ENCODE measurements at regions not wholly inside any gene's neighbourhood (a gene's known extent, or its start where the extent isn't known, plus 50 kb on each side); places are given as distances from the start of the nearest gene placed in this dataset.

GRCh38 chr9:88312045-88312444 lies 76.2 kb upstream of the SPIN1 start:
- H3K27me3 Mint-ChIP-seq (ENCODE audit: insufficient read depth, low read depth, poor library complexity): peaks cover 11% of the 10 kb centered on the region
- H3K27ac ChIP-seq (ENCODE audit: low read depth): peak overlapping the region; percentile 94; the same call in 1 of the 2 replicates
- H3K36me3 ChIP-seq (ENCODE audit: insufficient read depth): no peaks in the 10 kb centered on the region
- no peak overlapping the region for H3K4me3 ChIP-seq
- peaks cover 8% of the 10 kb centered on the region; the same call in 1 of the 2 replicates for H3F3A ChIP-seq (replicated peaks; ENCODE audit: low read depth)
- peaks cover 32% of the 10 kb centered on the region for H3K4me1 Mint-ChIP-seq
- TF ChIP-seq CTCF (conservative IDR thresholded peaks at IDR 0.05; ENCODE audit: low read depth in 2 of 2): no peak
- H3K4me3 Mint-ChIP-seq: no peak overlapping the region
- no peaks in the 10 kb centered on the region for H3K27me3 ChIP-seq (ENCODE audit: insufficient read depth)
- no peaks in the 10 kb centered on the region for H4K20me1 ChIP-seq (replicated peaks; ENCODE audit: insufficient read depth)
- DNase-seq (ENCODE audit: low spot score) (no peak), ATAC-seq (no peak)
- no peaks in the 10 kb centered on the region for H3K9me3 Mint-ChIP-seq
- H3K4me1 ChIP-seq (ENCODE audit: insufficient read depth): peaks cover 25% of the 10 kb centered on the region
- peak overlapping the region; percentile 47 for H3K27ac Mint-ChIP-seq
- no peaks in the 10 kb centered on the region; the same call in 1 of the 2 replicates for H3K9me2 ChIP-seq (ENCODE audit: insufficient read depth)
- H3K79me2 ChIP-seq (replicated peaks; ENCODE audit: insufficient read depth): no peaks in the 10 kb centered on the region
- H2AFZ ChIP-seq: peak overlapping the region; percentile 49; the same call in 1 of the 2 replicates
- H3K4me2 ChIP-seq: no peak overlapping the region
- H3K36me3 Mint-ChIP-seq (ENCODE audit: low read depth): no peaks in the 10 kb centered on the region

DNA sequence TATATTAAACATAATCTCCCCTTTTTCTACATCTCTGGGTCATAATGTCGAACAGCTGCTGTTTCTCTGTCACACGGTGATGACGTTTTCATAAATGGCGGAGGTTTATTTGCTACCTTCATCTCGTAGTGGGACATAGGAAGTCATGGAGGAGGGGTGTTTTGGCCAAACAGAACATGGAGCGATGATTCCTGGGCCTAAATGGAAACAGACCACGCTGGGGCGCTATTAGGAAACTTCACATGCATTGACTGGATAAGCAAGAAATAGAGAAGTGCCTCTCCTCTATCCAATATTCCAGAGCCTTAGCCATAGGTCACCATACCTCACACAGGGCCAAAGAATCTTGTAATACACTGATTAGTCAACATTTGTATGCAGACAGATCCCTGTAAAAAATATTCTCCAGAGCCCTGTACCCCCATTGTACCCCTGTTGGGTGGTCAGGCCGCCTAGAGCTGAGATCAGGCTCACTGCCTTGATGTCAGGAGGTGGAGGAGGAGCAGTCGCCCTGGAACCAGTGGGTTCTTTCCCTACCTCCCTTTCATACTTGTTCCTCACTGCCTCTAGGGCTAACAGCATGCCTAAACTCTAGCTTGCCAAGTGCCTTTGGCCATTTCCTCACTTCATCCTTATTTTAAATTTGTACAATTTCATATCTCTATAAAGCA lies 77.8 kb upstream of the SPIN1 start:
- H3K4me1 Mint-ChIP-seq: peaks cover 32% of the 10 kb centered on the region
- H3K4me1 ChIP-seq (ENCODE audit: insufficient read depth): peaks cover 25% of the 10 kb centered on the region
- H3K36me3 Mint-ChIP-seq (ENCODE audit: low read depth): no peaks in the 10 kb centered on the region
- no peaks in the 10 kb centered on the region for H4K20me1 ChIP-seq (replicated peaks; ENCODE audit: insufficient read depth)
- no peak overlapping the region for H3K27ac ChIP-seq (ENCODE audit: low read depth)
- H3K36me3 ChIP-seq (ENCODE audit: insufficient read depth): no peaks in the 10 kb centered on the region
- peak; percentile 67 for ATAC-seq
- H3K9me3 Mint-ChIP-seq: no peaks in the 10 kb centered on the region
- no peak overlapping the region for H3K4me2 ChIP-seq
- no peaks in the 10 kb centered on the region; the same call in 1 of the 2 replicates for H3K9me2 ChIP-seq (ENCODE audit: insufficient read depth)
- no peak overlapping the region for H3K4me3 ChIP-seq
- no peaks in the 10 kb centered on the region for H3K27me3 ChIP-seq (ENCODE audit: insufficient read depth)
- H3K27ac Mint-ChIP-seq: 0 out of 2 replicates have a peak overlapping the region, but pooled peaks have one; percentile 10
- H3K79me2 ChIP-seq (replicated peaks; ENCODE audit: insufficient read depth): no peaks in the 10 kb centered on the region
- peak; percentile 89 for DNase-seq (ENCODE audit: low spot score)
- peaks cover 7% of the 10 kb centered on the region for H3K27me3 Mint-ChIP-seq (ENCODE audit: insufficient read depth, low read depth, poor library complexity)
- H3F3A ChIP-seq (replicated peaks; ENCODE audit: low read depth): peaks cover 8% of the 10 kb centered on the region; the same call in 1 of the 2 replicates
- no peak overlapping the region for H2AFZ ChIP-seq
- no peak for TF ChIP-seq ZNF114 (CRISPR knock-in tag; IDR thresholded peaks at IDR 0.05)
- TF ChIP-seq, protein P1, sequence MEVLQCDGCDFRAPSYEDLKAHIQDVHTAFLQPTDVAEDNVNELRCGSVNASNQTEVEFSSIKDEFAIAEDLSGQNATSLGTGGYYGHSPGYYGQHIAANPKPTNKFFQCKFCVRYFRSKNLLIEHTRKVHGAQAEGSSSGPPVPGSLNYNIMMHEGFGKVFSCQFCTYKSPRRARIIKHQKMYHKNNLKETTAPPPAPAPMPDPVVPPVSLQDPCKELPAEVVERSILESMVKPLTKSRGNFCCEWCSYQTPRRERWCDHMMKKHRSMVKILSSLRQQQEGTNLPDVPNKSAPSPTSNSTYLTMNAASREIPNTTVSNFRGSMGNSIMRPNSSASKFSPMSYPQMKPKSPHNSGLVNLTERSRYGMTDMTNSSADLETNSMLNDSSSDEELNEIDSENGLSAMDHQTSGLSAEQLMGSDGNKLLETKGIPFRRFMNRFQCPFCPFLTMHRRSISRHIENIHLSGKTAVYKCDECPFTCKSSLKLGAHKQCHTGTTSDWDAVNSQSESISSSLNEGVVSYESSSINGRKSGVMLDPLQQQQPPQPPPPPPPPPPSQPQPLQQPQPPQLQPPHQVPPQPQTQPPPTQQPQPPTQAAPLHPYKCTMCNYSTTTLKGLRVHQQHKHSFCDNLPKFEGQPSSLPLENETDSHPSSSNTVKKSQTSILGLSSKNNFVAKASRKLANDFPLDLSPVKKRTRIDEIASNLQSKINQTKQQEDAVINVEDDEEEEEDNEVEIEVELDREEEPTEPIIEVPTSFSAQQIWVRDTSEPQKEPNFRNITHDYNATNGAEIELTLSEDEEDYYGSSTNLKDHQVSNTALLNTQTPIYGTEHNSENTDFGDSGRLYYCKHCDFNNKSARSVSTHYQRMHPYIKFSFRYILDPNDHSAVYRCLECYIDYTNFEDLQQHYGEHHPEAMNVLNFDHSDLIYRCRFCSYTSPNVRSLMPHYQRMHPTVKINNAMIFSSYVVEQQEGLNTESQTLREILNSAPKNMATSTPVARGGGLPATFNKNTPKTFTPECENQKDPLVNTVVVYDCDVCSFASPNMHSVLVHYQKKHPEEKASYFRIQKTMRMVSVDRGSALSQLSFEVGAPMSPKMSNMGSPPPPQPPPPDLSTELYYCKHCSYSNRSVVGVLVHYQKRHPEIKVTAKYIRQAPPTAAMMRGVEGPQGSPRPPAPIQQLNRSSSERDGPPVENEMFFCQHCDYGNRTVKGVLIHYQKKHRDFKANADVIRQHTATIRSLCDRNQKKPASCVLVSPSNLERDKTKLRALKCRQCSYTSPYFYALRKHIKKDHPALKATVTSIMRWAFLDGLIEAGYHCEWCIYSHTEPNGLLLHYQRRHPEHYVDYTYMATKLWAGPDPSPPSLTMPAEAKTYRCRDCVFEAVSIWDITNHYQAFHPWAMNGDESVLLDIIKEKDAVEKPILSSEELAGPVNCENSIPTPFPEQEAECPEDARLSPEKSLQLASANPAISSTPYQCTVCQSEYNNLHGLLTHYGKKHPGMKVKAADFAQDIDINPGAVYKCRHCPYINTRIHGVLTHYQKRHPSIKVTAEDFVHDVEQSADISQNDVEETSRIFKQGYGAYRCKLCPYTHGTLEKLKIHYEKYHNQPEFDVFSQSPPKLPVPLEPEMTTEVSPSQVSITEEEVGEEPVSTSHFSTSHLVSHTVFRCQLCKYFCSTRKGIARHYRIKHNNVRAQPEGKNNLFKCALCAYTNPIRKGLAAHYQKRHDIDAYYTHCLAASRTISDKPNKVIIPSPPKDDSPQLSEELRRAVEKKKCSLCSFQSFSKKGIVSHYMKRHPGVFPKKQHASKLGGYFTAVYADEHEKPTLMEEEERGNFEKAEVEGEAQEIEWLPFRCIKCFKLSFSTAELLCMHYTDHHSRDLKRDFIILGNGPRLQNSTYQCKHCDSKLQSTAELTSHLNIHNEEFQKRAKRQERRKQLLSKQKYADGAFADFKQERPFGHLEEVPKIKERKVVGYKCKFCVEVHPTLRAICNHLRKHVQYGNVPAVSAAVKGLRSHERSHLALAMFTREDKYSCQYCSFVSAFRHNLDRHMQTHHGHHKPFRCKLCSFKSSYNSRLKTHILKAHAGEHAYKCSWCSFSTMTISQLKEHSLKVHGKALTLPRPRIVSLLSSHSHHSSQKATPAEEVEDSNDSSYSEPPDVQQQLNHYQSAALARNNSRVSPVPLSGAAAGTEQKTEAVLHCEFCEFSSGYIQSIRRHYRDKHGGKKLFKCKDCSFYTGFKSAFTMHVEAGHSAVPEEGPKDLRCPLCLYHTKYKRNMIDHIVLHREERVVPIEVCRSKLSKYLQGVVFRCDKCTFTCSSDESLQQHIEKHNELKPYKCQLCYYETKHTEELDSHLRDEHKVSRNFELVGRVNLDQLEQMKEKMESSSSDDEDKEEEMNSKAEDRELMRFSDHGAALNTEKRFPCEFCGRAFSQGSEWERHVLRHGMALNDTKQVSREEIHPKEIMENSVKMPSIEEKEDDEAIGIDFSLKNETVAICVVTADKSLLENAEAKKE (CRISPR knock-in tag; IDR thresholded peaks at IDR 0.05): no peak
- peak; percentile 83 for TF ChIP-seq CREB1 (CRISPR knock-in tag; IDR thresholded peaks at IDR 0.05; ENCODE audit: low read depth)
- no peak for TF ChIP-seq EZH2 (IDR thresholded peaks at IDR 0.05; ENCODE audit: low read depth, unreplicated experiment)
- TF ChIP-seq CTCF (conservative IDR thresholded peaks at IDR 0.05; ENCODE audit: low read depth in 2 of 2): peak; percentile 62 to 77
- no peak overlapping the region for H3K4me3 Mint-ChIP-seq

All from GM23338 (cell line).